KOPT-K1 (cell line): ENCODE measurements at regions not wholly inside any gene's neighbourhood (a gene's known extent, or its start where the extent isn't known, plus 50 kb on each side); places are given as distances from the start of the nearest gene placed in this dataset.

Experiments used
- H3K27ac ChIP-seq: fragments of 200-600 bp; sonication (generic); 2 replicates; pipeline ENCODE4 v1.5.1; 2016; ENCODE audit warnings: antibody characterized with exemption, mild to moderate bottlenecking, low read depth, low read length; ENCODE audit not compliant: poor library complexity, severe bottlenecking
- H3K36me3 ChIP-seq: fragments of 200-600 bp; sonication (generic); 2 replicates; pipeline ENCODE4 v1.5.1; 2017; ENCODE audit warnings: antibody characterized with exemption, mild to moderate bottlenecking, low read length, moderate library complexity; ENCODE audit not compliant: insufficient read depth
- H3K9me3 ChIP-seq: fragments of 200-600 bp; sonication (generic); 2 replicates; pipeline ENCODE4 v1.5.1; 2017; ENCODE audit warnings: antibody characterized with exemption, low read length, mild to moderate bottlenecking; ENCODE audit not compliant: insufficient read depth, poor library complexity, severe bottlenecking

- Histone ChIP-seq H3K9me3 (no peaks in the 10 kb centered on the region), H3K36me3 (no peaks in the 10 kb centered on the region), H3K27ac (no peak overlapping the region)
Measured at GRCh38 chr5:39783756-39784421, 359.1 kb upstream of the DAB2 start.

- Histone ChIP-seq H3K27ac (no peak overlapping the region), H3K9me3 (no peaks in the 10 kb centered on the region), H3K36me3 (no peaks in the 10 kb centered on the region)
Measured at GRCh38 chr5:39780347-39780746, 355.6 kb upstream of the DAB2 start.

- Histone ChIP-seq H3K36me3 (no peaks in the 10 kb centered on the region), H3K9me3 (no peaks in the 10 kb centered on the region), H3K27ac (no peak overlapping the region)
Measured at GRCh38 chr5:39779831-39780230, 355.1 kb upstream of the DAB2 start.

- no peaks in the 10 kb centered on the region for H3K36me3 ChIP-seq
- no peak overlapping the region for H3K27ac ChIP-seq
- no peaks in the 10 kb centered on the region for H3K9me3 ChIP-seq
Measured at GRCh38 chr5:39775797-39776365, 351.1 kb upstream of the DAB2 start.

- Histone ChIP-seq H3K9me3 (no peaks in the 10 kb centered on the region), H3K36me3 (no peaks in the 10 kb centered on the region), H3K27ac (no peak overlapping the region)
Measured at GRCh38 chr5:39775086-39775796, 350.5 kb upstream of the DAB2 start.

GRCh38 chr5:39774605-39775004 is 349.8 kb upstream of the DAB2 start:
- H3K9me3 ChIP-seq: no peaks in the 10 kb centered on the region
- H3K27ac ChIP-seq: no peak overlapping the region

GRCh38 chr5:39772307-39772706 is 347.5 kb upstream of the DAB2 start:
- Histone ChIP-seq H3K9me3 (no peaks in the 10 kb centered on the region), H3K27ac (no peak overlapping the region), H3K36me3 (no peaks in the 10 kb centered on the region)

More at GRCh38 chr5:39774605-39775004, 349.8 kb upstream of the DAB2 start:
- no peaks in the 10 kb centered on the region for H3K36me3 ChIP-seq

- Histone ChIP-seq H3K36me3 (no peaks in the 10 kb centered on the region), H3K9me3 (peaks cover 4% of the 10 kb centered on the region), H3K27ac (no peak overlapping the region)
Measured at GRCh38 chr5:39767916-39768315, 343.1 kb upstream of the DAB2 start.

- no peaks in the 10 kb centered on the region for H3K36me3 ChIP-seq
Measured at GRCh38 chr5:39765366-39765765, 340.6 kb upstream of the DAB2 start.

GRCh38 chr5:39762761-39763160 is 338.0 kb upstream of the DAB2 start:
- no peaks in the 10 kb centered on the region for H3K36me3 ChIP-seq
- H3K27ac ChIP-seq: no peak overlapping the region
- peaks cover 4% of the 10 kb centered on the region for H3K9me3 ChIP-seq

More at GRCh38 chr5:39765366-39765765, 340.6 kb upstream of the DAB2 start:
- H3K9me3 ChIP-seq: peaks cover 4% of the 10 kb centered on the region
- no peak overlapping the region for H3K27ac ChIP-seq

- H3K27ac ChIP-seq: no peak overlapping the region
- no peaks in the 10 kb centered on the region for H3K36me3 ChIP-seq
- H3K9me3 ChIP-seq: peaks cover 4% of the 10 kb centered on the region
Measured at GRCh38 chr5:39761199-39761950, 336.6 kb upstream of the DAB2 start.

GRCh38 chr5:39760385-39761198 is 335.8 kb upstream of the DAB2 start:
- H3K9me3 ChIP-seq: peaks cover 4% of the 10 kb centered on the region
- H3K27ac ChIP-seq: no peak overlapping the region
- H3K36me3 ChIP-seq: no peaks in the 10 kb centered on the region

- H3K36me3 ChIP-seq: no peaks in the 10 kb centered on the region
- peaks cover 4% of the 10 kb centered on the region for H3K9me3 ChIP-seq
- H3K27ac ChIP-seq: no peak overlapping the region
Measured at GRCh38 chr5:39759701-39760100, 334.9 kb upstream of the DAB2 start.

- H3K27ac ChIP-seq: no peak overlapping the region
- peaks cover under 1% of the 10 kb centered on the region for H3K9me3 ChIP-seq
- H3K36me3 ChIP-seq: no peaks in the 10 kb centered on the region
Measured at GRCh38 chr5:39758426-39758825, 333.6 kb upstream of the DAB2 start.
